Sigmoid colon (tissue), 6 donors: ENCODE measurements at regions not wholly inside any gene's neighbourhood (a gene's known extent, or its start where the extent isn't known, plus 50 kb on each side); places are given as distances from the start of the nearest gene placed in this dataset.

ENCODE experiments used
- DNase-seq: peaks from one replicate; pipeline ENCODE4 v3.0.0-alpha.2; 2019
- H3K27ac ChIP-seq, 4 donors: fragments of 200-600 bp; sonication (generic); one replicate each; pipeline ENCODE4 v1.5.1; 2016 to 2019; ENCODE audit warnings: mild to moderate bottlenecking in 1 of 4
- H3K27me3 ChIP-seq, 3 donors: fragments of 200-600 bp; sonication (generic); one replicate each; pipeline ENCODE4 v1.5.1; 2019; ENCODE audit warnings: mild to moderate bottlenecking in 1 of 3
- H3K36me3 ChIP-seq, 4 donors: fragments of 200-600 bp; sonication (generic); one replicate each; pipeline ENCODE4 v1.5.1; 2016 to 2019
- H3K4me1 ChIP-seq, 4 donors: fragments of 200-600 bp; sonication (generic); one replicate each; pipeline ENCODE4 v1.5.1; 2017 to 2019
- H3K4me3 ChIP-seq, 4 donors: fragments of 200-600 bp; sonication (generic); one replicate each; pipeline ENCODE4 v1.5.1; 2017 to 2019; ENCODE audit warnings: mild to moderate bottlenecking in 2 of 4, moderate library complexity in 1 of 4
- H3K9me3 ChIP-seq, 4 donors: fragments of 200-600 bp in 3 of 4; sonication (generic) in 3 of 4; one replicate each; pipeline versions ENCODE4 v1.5.1 to v1.6.1; 2013 to 2019
- CTCF ChIP-seq, 4 experiments: fragments of 450-650 bp in 3 of 4; fragments of 200-600 bp in 1 of 4; IDR thresholded peaks; one replicate each; pipeline ENCODE4 v1.5.1; 2016 to 2019; ENCODE audit warnings: antibody characterized with exemption in 4 of 4, mild to moderate bottlenecking in 3 of 4, moderate library complexity in 2 of 4
- EP300 ChIP-seq, 4 donors: sonication (generic); formaldehyde crosslinking; IDR thresholded peaks; one replicate each; pipeline ENCODE4 v1.6.1; 2017; ENCODE audit warnings: antibody characterized with exemption in 4 of 4
- POLR2A ChIP-seq, 2 donors: fragments of 450-650 bp; IDR thresholded peaks; one replicate each; pipeline ENCODE4 v1.6.1; 2016; ENCODE audit warnings: antibody characterized with exemption in 2 of 2, mild to moderate bottlenecking in 2 of 2, moderate library complexity in 2 of 2
- POLR2AphosphoS5 ChIP-seq, 4 donors: sonication (generic); formaldehyde crosslinking; IDR thresholded peaks; one replicate each; pipeline ENCODE4 v1.6.1; 2017; ENCODE audit warnings: antibody characterized with exemption in 4 of 4
- WGBS, 2 donors: extraction: QIAGEN DNeasy Blood & Tissue Kit; methylation state at CpG; one replicate each; pipeline ENCODE4 v1.1.7; 2013; 5-methylcytosine and 5-hydroxymethylcytosine counted together
- intact Hi-C: fragments of 100-400 bp; cut with DNase I; formaldehyde crosslinking; loops from one replicate; pipeline ENCODE4 v1.15.1; 2023
- donor health status: healthy with polysubstance abuse.
- donor health status: healthy.

GRCh38 chr2:120566331-120567035, 169.2 kb upstream of the GLI2 start:
- no peaks in the 10 kb centered on the region for H3K27me3 ChIP-seq
- H3K36me3 ChIP-seq = no peaks in the 10 kb centered on the region
- H3K4me1 ChIP-seq = no peaks in the 10 kb centered on the region
- peak overlapping the region in 1 of 4 donors; percentile 66 for H3K27ac ChIP-seq
- no peaks in the 10 kb centered on the region for H3K9me3 ChIP-seq
- TF ChIP-seq EP300 (IDR thresholded peaks at IDR 0.05) (no peak), POLR2AphosphoS5 (IDR thresholded peaks at IDR 0.05) (no peak), POLR2A (IDR thresholded peaks at IDR 0.05) (no peak), CTCF (IDR thresholded peaks at IDR 0.05) (no peak)
- no peak overlapping the region for H3K4me3 ChIP-seq
- intact Hi-C loops = no loop called here
- WGBS, 2 donors = 80 to 84% methylated on average over 21 of the region's 21 CpGs
- peak; percentile 74 for DNase-seq

- peak overlapping the region in 1 of 4 donors; percentile 66 for H3K27ac ChIP-seq
Measured at GRCh38 chr2:120567128-120567527, 168.5 kb upstream of the GLI2 start.

GRCh38 chr2:120568089-120568974, 167.3 kb upstream of the GLI2 start:
- Histone ChIP-seq H3K36me3 (no peaks in the 10 kb centered on the region), H3K9me3 (no peaks in the 10 kb centered on the region), H3K27me3 (no peaks in the 10 kb centered on the region), H3K4me1 (no peaks in the 10 kb centered on the region), H3K4me3 (no peak overlapping the region), H3K27ac (no peak overlapping the region)
- no peak for TF ChIP-seq POLR2A (IDR thresholded peaks at IDR 0.05)
- TF ChIP-seq CTCF (IDR thresholded peaks at IDR 0.05) = no peak
- no peak for TF ChIP-seq EP300 (IDR thresholded peaks at IDR 0.05)
- no peak for TF ChIP-seq POLR2AphosphoS5 (IDR thresholded peaks at IDR 0.05)
- 70 to 84% methylated on average over 10 of the region's 10 CpGs for WGBS, 2 donors
- no peak for DNase-seq
- intact Hi-C loops = no loop called here

More at GRCh38 chr2:120567128-120567527, 168.5 kb upstream of the GLI2 start:
- intact Hi-C loops = no loop called here
- no peak for DNase-seq
- TF ChIP-seq POLR2AphosphoS5 (IDR thresholded peaks at IDR 0.05) (no peak), EP300 (IDR thresholded peaks at IDR 0.05) (no peak), POLR2A (IDR thresholded peaks at IDR 0.05) (no peak)
- no peak overlapping the region for H3K4me3 ChIP-seq
- H3K36me3 ChIP-seq = no peaks in the 10 kb centered on the region
- WGBS, 2 donors = 87 to 91% methylated on average over 2 of the region's 2 CpGs
- no peaks in the 10 kb centered on the region for H3K4me1 ChIP-seq
- H3K9me3 ChIP-seq = no peaks in the 10 kb centered on the region
- no peaks in the 10 kb centered on the region for H3K27me3 ChIP-seq

- Histone ChIP-seq H3K9me3 (no peaks in the 10 kb centered on the region), H3K27me3 (no peaks in the 10 kb centered on the region), H3K36me3 (no peaks in the 10 kb centered on the region), H3K27ac (no peak overlapping the region), H3K4me3 (no peak overlapping the region), H3K4me1 (no peaks in the 10 kb centered on the region)
- DNase-seq = no peak
- 50 to 68% methylated on average over 3 of the region's 3 CpGs for WGBS, 2 donors
- TF ChIP-seq EP300 (IDR thresholded peaks at IDR 0.05) (no peak), POLR2AphosphoS5 (IDR thresholded peaks at IDR 0.05) (no peak), CTCF (IDR thresholded peaks at IDR 0.05) (no peak), POLR2A (IDR thresholded peaks at IDR 0.05) (no peak)
- intact Hi-C loops = no loop called here
Measured at GRCh38 chr2:120568975-120569268, 166.7 kb upstream of the GLI2 start.

- 96% methylated on average over 12 of the region's 12 CpGs for WGBS, 2 donors
- no peak overlapping the region for H3K4me3 ChIP-seq
Measured at GRCh38 chr2:120570001-120570400, 165.7 kb upstream of the GLI2 start.

More at GRCh38 chr2:120570001-120570400, 165.7 kb upstream of the GLI2 start:
- Histone ChIP-seq H3K4me1 (no peaks in the 10 kb centered on the region), H3K27me3 (no peaks in the 10 kb centered on the region), H3K27ac (no peak overlapping the region), H3K9me3 (no peaks in the 10 kb centered on the region), H3K36me3 (no peaks in the 10 kb centered on the region)
- no peak for DNase-seq
- TF ChIP-seq EP300 (IDR thresholded peaks at IDR 0.05) (no peak), POLR2A (IDR thresholded peaks at IDR 0.05) (no peak), CTCF (IDR thresholded peaks at IDR 0.05) (no peak)
- intact Hi-C loops = no loop called here
